Subcutaneous abdominal adipose tissue (tissue), 5 donors: ENCODE measurements at regions not wholly inside any gene's neighbourhood (a gene's known extent, or its start where the extent isn't known, plus 50 kb on each side); places are given as distances from the start of the nearest gene placed in this dataset.

Experiments
- H3K27ac ChIP-seq: one replicate; pipeline ENCODE4 v1.7.0; 2013; ENCODE audit warnings: low read depth, mild to moderate bottlenecking, inconsistent platforms, low read length, moderate library complexity
- H3K27me3 ChIP-seq, 5 donors: one replicate each; pipeline ENCODE4 v1.7.0; 2013; ENCODE audit warnings: low read length in 5 of 5, inconsistent platforms in 1 of 5; ENCODE audit not compliant: control insufficient read depth in 5 of 5, insufficient read depth in 4 of 5
- H3K36me3 ChIP-seq, 5 donors: one replicate each; pipeline ENCODE4 v1.7.0; 2013; ENCODE audit warnings: low read length in 5 of 5; ENCODE audit not compliant: control insufficient read depth in 5 of 5, insufficient read depth in 5 of 5
- H3K4me1 ChIP-seq, 5 donors: one replicate each; pipeline ENCODE4 v1.7.0; 2013; ENCODE audit warnings: low read length in 5 of 5, mild to moderate bottlenecking in 3 of 5, moderate library complexity in 1 of 5; ENCODE audit not compliant: control insufficient read depth in 5 of 5, insufficient read depth in 5 of 5
- H3K4me3 ChIP-seq, 5 donors: one replicate each; pipeline ENCODE4 v1.7.0; 2013; ENCODE audit warnings: low read length in 5 of 5, low read depth in 1 of 5
- H3K9ac ChIP-seq, 5 donors: one replicate each; pipeline ENCODE4 v1.7.0; 2013; ENCODE audit warnings: low read length in 5 of 5, mild to moderate bottlenecking in 4 of 5, moderate library complexity in 3 of 5
- H3K9me3 ChIP-seq, 5 donors: one replicate each; pipeline ENCODE4 v1.7.0; 2013; ENCODE audit warnings: low read length in 5 of 5; ENCODE audit not compliant: control insufficient read depth in 5 of 5
- donor health status: healthy.
- donor health status: healthy.
- donor health status: healthy.
- donor health status: healthy.
- donor health status: healthy.

- Histone ChIP-seq H3K9ac (no peak overlapping the region), H3K27me3 (no peaks in the 10 kb centered on the region), H3K4me3 (no peak overlapping the region), H3K27ac (no peak overlapping the region), H3K36me3 (no peaks in the 10 kb centered on the region), H3K9me3 (no peaks in the 10 kb centered on the region), H3K4me1 (peaks cover 0 to 7% (median 0%) of the 10 kb centered on the region in 5 donors)
These were observed 353.5 kb upstream of the IRAK1BP1 start for GRCh38 chr6:78513856-78514255.

- Histone ChIP-seq H3K27ac (no peak overlapping the region), H3K36me3 (no peaks in the 10 kb centered on the region), H3K4me3 (no peak overlapping the region), H3K9me3 (no peaks in the 10 kb centered on the region), H3K27me3 (no peaks in the 10 kb centered on the region), H3K9ac (no peak overlapping the region), H3K4me1 (peaks cover 0 to 7% (median 0%) of the 10 kb centered on the region in 5 donors)
These were observed 352.1 kb upstream of the IRAK1BP1 start for GRCh38 chr6:78515271-78515670.

GRCh38 chr6:78517399-78517798 lies 350.0 kb upstream of the IRAK1BP1 start:
- no peak overlapping the region for H3K27ac ChIP-seq

GRCh38 chr6:78523622-78524021 lies 343.7 kb upstream of the IRAK1BP1 start:
- Histone ChIP-seq H3K36me3 (no peaks in the 10 kb centered on the region), H3K9me3 (peaks cover 0 to 3% (median 0%) of the 10 kb centered on the region in 5 donors), H3K27ac (no peak overlapping the region), H3K4me3 (no peak overlapping the region), H3K27me3 (no peaks in the 10 kb centered on the region), H3K4me1 (peaks cover 0 to 4% (median 0%) of the 10 kb centered on the region in 5 donors), H3K9ac (no peak overlapping the region)

More at GRCh38 chr6:78517399-78517798, 350.0 kb upstream of the IRAK1BP1 start:
- Histone ChIP-seq H3K36me3 (no peaks in the 10 kb centered on the region), H3K4me1 (peaks cover 0 to 2% (median 0%) of the 10 kb centered on the region in 5 donors), H3K27me3 (no peaks in the 10 kb centered on the region), H3K4me3 (no peak overlapping the region), H3K9me3 (peaks cover 0 to 3% (median 0%) of the 10 kb centered on the region in 5 donors), H3K9ac (no peak overlapping the region)

- no peaks in the 10 kb centered on the region for H3K36me3 ChIP-seq
- no peaks in the 10 kb centered on the region for H3K27me3 ChIP-seq
- H3K4me1 ChIP-seq = peaks cover 0 to 4% (median 0%) of the 10 kb centered on the region in 5 donors
- H3K4me3 ChIP-seq = no peak overlapping the region
- peaks cover 0 to 3% (median 0%) of the 10 kb centered on the region in 5 donors for H3K9me3 ChIP-seq
- no peak overlapping the region for H3K9ac ChIP-seq
- no peak overlapping the region for H3K27ac ChIP-seq
These were observed 341.4 kb upstream of the IRAK1BP1 start for GRCh38 chr6:78525976-78526375.

GRCh38 chr6:78526432-78526831 lies 340.9 kb upstream of the IRAK1BP1 start:
- Histone ChIP-seq H3K4me1 (peaks cover 0 to 4% (median 0%) of the 10 kb centered on the region in 5 donors), H3K9ac (no peak overlapping the region), H3K27ac (no peak overlapping the region), H3K9me3 (peaks cover 0 to 3% (median 0%) of the 10 kb centered on the region in 5 donors), H3K27me3 (no peaks in the 10 kb centered on the region), H3K36me3 (no peaks in the 10 kb centered on the region), H3K4me3 (no peak overlapping the region)

GRCh38 chr6:78528926-78529325 lies 338.4 kb upstream of the IRAK1BP1 start:
- Histone ChIP-seq H3K4me3 (no peak overlapping the region), H3K36me3 (no peaks in the 10 kb centered on the region), H3K27ac (no peak overlapping the region), H3K9me3 (no peaks in the 10 kb centered on the region), H3K27me3 (no peaks in the 10 kb centered on the region), H3K9ac (no peak overlapping the region), H3K4me1 (peaks cover 0 to 4% (median 0%) of the 10 kb centered on the region in 5 donors)

- no peak overlapping the region for H3K27ac ChIP-seq
- H3K4me1 ChIP-seq = peaks cover 0 to 4% (median 0%) of the 10 kb centered on the region in 5 donors
- H3K9ac ChIP-seq = no peak overlapping the region
- no peaks in the 10 kb centered on the region for H3K36me3 ChIP-seq
- no peak overlapping the region for H3K4me3 ChIP-seq
- H3K9me3 ChIP-seq = no peaks in the 10 kb centered on the region
- no peaks in the 10 kb centered on the region for H3K27me3 ChIP-seq
These were observed 337.1 kb upstream of the IRAK1BP1 start for GRCh38 chr6:78530208-78530607.

GRCh38 chr6:78533426-78533825 lies 333.9 kb upstream of the IRAK1BP1 start:
- H3K36me3 ChIP-seq = no peaks in the 10 kb centered on the region
- H3K4me3 ChIP-seq = no peak overlapping the region
- no peaks in the 10 kb centered on the region for H3K9me3 ChIP-seq
- no peak overlapping the region for H3K9ac ChIP-seq
- no peaks in the 10 kb centered on the region for H3K4me1 ChIP-seq
- H3K27ac ChIP-seq = no peak overlapping the region
- H3K27me3 ChIP-seq = no peaks in the 10 kb centered on the region

GRCh38 chr6:78533876-78534275 lies 333.5 kb upstream of the IRAK1BP1 start:
- Histone ChIP-seq H3K4me1 (no peaks in the 10 kb centered on the region), H3K9ac (no peak overlapping the region), H3K27me3 (no peaks in the 10 kb centered on the region), H3K27ac (no peak overlapping the region), H3K4me3 (no peak overlapping the region), H3K36me3 (no peaks in the 10 kb centered on the region), H3K9me3 (no peaks in the 10 kb centered on the region)

GRCh38 chr6:78538002-78538401 lies 329.3 kb upstream of the IRAK1BP1 start:
- Histone ChIP-seq H3K9ac (no peak overlapping the region), H3K27me3 (no peaks in the 10 kb centered on the region), H3K36me3 (no peaks in the 10 kb centered on the region), H3K27ac (no peak overlapping the region), H3K9me3 (no peaks in the 10 kb centered on the region), H3K4me3 (no peak overlapping the region), H3K4me1 (no peaks in the 10 kb centered on the region)
